SK-N-SH (cell line): ENCODE measurements at regions not wholly inside any gene's neighbourhood (a gene's known extent, or its start where the extent isn't known, plus 50 kb on each side); places are given as distances from the start of the nearest gene placed in this dataset.

Experiments used
- CTCF ChIA-PET: fragments of 300-600, 350-600 bp; formaldehyde crosslinking; extraction: SDS; loops from one replicate; lab custom pipeline; 2021; lab: Yijun Ruan, JAX
- POLR2A ChIA-PET: fragments of 350-600 bp; sonication (Branson Sonifier 250); formaldehyde crosslinking; extraction: SDS; loops from one replicate; lab custom pipeline; 2020; ENCODE audit warnings: antibody characterized with exemption, inconsistent platforms; lab: Yijun Ruan, JAX
- DNase-seq: peaks from one replicate; pipeline ENCODE4 v3.0.0; 2012
- H2AFZ ChIP-seq: fragments of 200-600 bp; sonication (generic); 2 replicates; pipeline ENCODE4 v1.8.1; 2016; ENCODE audit warnings: antibody characterized with exemption, mild to moderate bottlenecking, low read depth
- H3F3A ChIP-seq: fragments of 200-600 bp; sonication (generic); replicated peaks from 2 replicates; pipeline ENCODE3; 2016; ENCODE audit warnings: antibody characterized with exemption, mild to moderate bottlenecking; ENCODE audit not compliant: insufficient read depth
- H3K27ac ChIP-seq, 2 experiments: fragments of 200-500 bp in 1 of 2; fragments of 200-600 bp in 1 of 2; sonication (Bioruptor generic) in 1 of 2; sonication (generic), shearing (Covaris generic) in 1 of 2; 2 replicates each; pipeline versions ENCODE4 v1.5.1 to v1.6.1; 2014 to 2016; ENCODE audit warnings: low read depth in 2 of 2, inconsistent platforms in 1 of 2, low read length in 1 of 2, mild to moderate bottlenecking in 1 of 2, mixed read lengths in 1 of 2
- H3K27me3 ChIP-seq: fragments of 200-600 bp; sonication (generic), shearing (Covaris generic); 2 replicates; pipeline ENCODE4 v1.6.1; 2016; ENCODE audit warnings: mixed run types; ENCODE audit not compliant: insufficient read depth
- H3K36me3 ChIP-seq, 2 experiments: fragments of 200-500 bp in 1 of 2; fragments of 200-600 bp in 1 of 2; sonication (Bioruptor generic) in 1 of 2; sonication (generic) in 1 of 2; replicated peaks in 1 of 2; 2 replicates each; pipeline versions ENCODE3 to v1.5.1; 2014 to 2016; ENCODE audit warnings: low read length in 1 of 2, mild to moderate bottlenecking in 1 of 2; ENCODE audit not compliant: insufficient read depth in 2 of 2, control insufficient read depth in 1 of 2
- H3K4me1 ChIP-seq, 2 experiments: fragments of 200-500 bp in 1 of 2; fragments of 200-600 bp in 1 of 2; sonication (Bioruptor generic) in 1 of 2; sonication (generic), shearing (Covaris generic) in 1 of 2; 2 replicates each; pipeline versions ENCODE4 v1.5.1 to v1.6.1; 2014 to 2016; ENCODE audit warnings: low read depth in 1 of 2, low read length in 1 of 2, mixed run types in 1 of 2; ENCODE audit not compliant: insufficient read depth in 2 of 2, control insufficient read depth in 1 of 2
- H3K4me2 ChIP-seq: fragments of 200-600 bp; sonication (generic), shearing (Covaris generic); 2 replicates; pipeline ENCODE4 v1.6.1; 2017; ENCODE audit warnings: mixed run types
- H3K4me3 ChIP-seq, 2 experiments: fragments of 200-500 bp in 1 of 2; fragments of 200-600 bp in 1 of 2; sonication (Bioruptor generic) in 1 of 2; sonication (generic), shearing (Covaris generic) in 1 of 2; 2 replicates each; pipeline versions ENCODE4 v1.5.1 to v1.8.1; 2014 to 2016; ENCODE audit warnings: low read depth in 2 of 2, inconsistent platforms in 1 of 2, low read length in 1 of 2, mild to moderate bottlenecking in 1 of 2, mixed read lengths in 1 of 2, moderate library complexity in 1 of 2
- H3K79me2 ChIP-seq: fragments of 200-600 bp; sonication (generic); 2 replicates; pipeline ENCODE4 v1.8.1; 2017; ENCODE audit warnings: mild to moderate bottlenecking; ENCODE audit not compliant: insufficient read depth
- H3K9ac ChIP-seq: fragments of 200-600 bp; sonication (generic); 2 replicates; pipeline ENCODE4 v1.6.1; 2017; ENCODE audit warnings: mixed run types
- H3K9me2 ChIP-seq: fragments of 200-600 bp; sonication (generic); 2 replicates; pipeline ENCODE4 v1.6.1; 2017; ENCODE audit warnings: mixed run types
- H3K9me3 ChIP-seq: fragments of 200-600 bp; sonication (generic); 2 replicates; pipeline ENCODE4 v1.6.1; 2017; ENCODE audit warnings: mixed run types, mild to moderate bottlenecking, moderate library complexity
- H4K20me1 ChIP-seq: fragments of 200-600 bp; sonication (generic); 2 replicates; pipeline ENCODE4 v1.6.1; 2017; ENCODE audit warnings: mild to moderate bottlenecking, mixed run types; ENCODE audit not compliant: insufficient read depth
- CHD2 ChIP-seq: fragments of 150-350 bp; IDR thresholded peaks from 2 replicates; pipeline ENCODE4 v1.6.1; 2018; ENCODE audit warnings: low read length; ENCODE audit not compliant: partially characterized antibody
- ELF1 ChIP-seq: IDR thresholded peaks from 2 replicates; pipeline ENCODE4 v1.4.0; 2012
- EZH2phosphoT487 ChIP-seq: fragments of 200-600 bp; sonication (generic); IDR thresholded peaks from 2 replicates; pipeline ENCODE4 v1.6.1; 2017; ENCODE audit warnings: low read depth, mixed run types, mild to moderate bottlenecking, antibody characterized with exemption, moderate library complexity, borderline replicate concordance
- FOSL2 ChIP-seq: IDR thresholded peaks from 2 replicates; pipeline ENCODE4 v1.4.0; 2012; ENCODE audit warnings: low read depth, mild to moderate bottlenecking, moderate library complexity, borderline replicate concordance
- JUND ChIP-seq: IDR thresholded peaks from 2 replicates; pipeline ENCODE4 v1.4.0; 2012
- MAX ChIP-seq: IDR thresholded peaks from 2 replicates; pipeline ENCODE4 v1.4.0; 2012; ENCODE audit warnings: low read depth
- MEF2A ChIP-seq: IDR thresholded peaks from 2 replicates; pipeline ENCODE4 v1.4.0; 2012; ENCODE audit warnings: low read depth, borderline replicate concordance
- NFIC ChIP-seq: IDR thresholded peaks from 2 replicates; pipeline ENCODE4 v1.4.0; 2012; ENCODE audit warnings: borderline replicate concordance
- POLR2AphosphoS5 ChIP-seq: IDR thresholded peaks from 2 replicates; pipeline ENCODE4 v1.6.1; 2012; ENCODE audit warnings: low read depth, low read length
- RAD21 ChIP-seq: IDR thresholded peaks from 2 replicates; pipeline ENCODE4 v1.6.1; 2012; ENCODE audit warnings: mild to moderate bottlenecking, low read length
- SMC3 ChIP-seq: IDR thresholded peaks from 2 replicates; pipeline ENCODE4 v1.6.1; 2012; ENCODE audit warnings: low read depth, low read length, improper control_type of control experiment
- TCF12 ChIP-seq: IDR thresholded peaks from 2 replicates; pipeline ENCODE4 v1.4.0; 2012
- USF1 ChIP-seq: IDR thresholded peaks from 2 replicates; pipeline ENCODE4 v1.4.0; 2012; ENCODE audit warnings: low read depth, borderline replicate concordance
- YY1 ChIP-seq: IDR thresholded peaks from 2 replicates; pipeline ENCODE4 v1.4.0; 2012; ENCODE audit warnings: low read depth, mild to moderate bottlenecking
- WGBS: methylation state at CpG from one replicate; pipeline ENCODE4 v1.1.6; 2017; ENCODE audit warnings: low lambda C conversion rate; 5-methylcytosine and 5-hydroxymethylcytosine counted together
- TF ChIP-seq, protein P1 (sequence below): IDR thresholded peaks from 2 replicates; pipeline ENCODE4 v1.4.0; 2012; ENCODE audit warnings: low read depth, borderline replicate concordance

DNA sequence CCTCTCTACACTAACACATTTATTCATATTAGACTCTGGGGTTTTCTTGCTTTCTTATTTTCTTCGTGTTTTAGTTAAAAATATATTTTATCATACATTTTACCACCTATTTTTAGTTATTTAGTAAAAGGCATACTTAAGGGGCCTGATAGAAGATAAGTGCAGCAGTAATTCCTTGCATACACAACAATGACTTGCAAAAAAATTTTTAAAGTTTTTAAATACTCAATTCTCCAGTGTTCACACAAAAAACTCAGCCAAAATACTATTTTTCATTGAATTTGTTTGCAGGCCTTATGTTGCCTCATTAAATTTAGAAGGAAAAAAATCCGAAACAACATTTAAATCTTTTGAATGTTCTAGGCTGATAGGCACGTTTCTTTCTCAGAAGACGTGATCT is 2431.7 kb downstream of the PCDH9 start (continued):
- TF ChIP-seq MAX (no peak), POLR2AphosphoS5 (no peak), JUND (no peak), USF1 (no peak), MEF2A (no peak), YY1 (no peak), RAD21 (no peak), FOSL2 (no peak)
- TF ChIP-seq, protein P1, sequence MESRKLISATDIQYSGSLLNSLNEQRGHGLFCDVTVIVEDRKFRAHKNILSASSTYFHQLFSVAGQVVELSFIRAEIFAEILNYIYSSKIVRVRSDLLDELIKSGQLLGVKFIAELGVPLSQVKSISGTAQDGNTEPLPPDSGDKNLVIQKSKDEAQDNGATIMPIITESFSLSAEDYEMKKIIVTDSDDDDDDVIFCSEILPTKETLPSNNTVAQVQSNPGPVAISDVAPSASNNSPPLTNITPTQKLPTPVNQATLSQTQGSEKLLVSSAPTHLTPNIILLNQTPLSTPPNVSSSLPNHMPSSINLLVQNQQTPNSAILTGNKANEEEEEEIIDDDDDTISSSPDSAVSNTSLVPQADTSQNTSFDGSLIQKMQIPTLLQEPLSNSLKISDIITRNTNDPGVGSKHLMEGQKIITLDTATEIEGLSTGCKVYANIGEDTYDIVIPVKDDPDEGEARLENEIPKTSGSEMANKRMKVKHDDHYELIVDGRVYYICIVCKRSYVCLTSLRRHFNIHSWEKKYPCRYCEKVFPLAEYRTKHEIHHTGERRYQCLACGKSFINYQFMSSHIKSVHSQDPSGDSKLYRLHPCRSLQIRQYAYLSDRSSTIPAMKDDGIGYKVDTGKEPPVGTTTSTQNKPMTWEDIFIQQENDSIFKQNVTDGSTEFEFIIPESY: no peak

DNA sequence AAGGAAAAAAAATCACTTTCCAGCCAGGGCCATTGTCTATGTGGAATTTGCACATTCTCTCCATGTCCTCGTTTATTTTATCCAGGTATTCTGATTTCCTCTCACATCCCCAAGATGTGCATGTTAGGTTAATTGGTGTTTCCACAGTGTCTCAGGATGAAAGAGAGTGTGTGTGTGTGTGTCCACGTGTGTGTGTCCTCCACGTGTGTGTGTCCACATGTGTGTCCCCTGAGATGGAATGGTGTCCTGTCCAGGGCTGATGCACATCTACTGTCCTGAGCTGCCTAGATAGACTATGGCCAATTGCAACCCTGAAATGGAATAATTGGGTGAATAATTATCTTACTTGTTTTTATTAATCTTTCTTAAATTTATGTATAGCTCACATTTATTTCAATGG is 2436.5 kb downstream of the PCDH9 start:
- 67% methylated on average over 3 of the region's 3 CpGs for WGBS
- no peak overlapping the region for H3K27ac ChIP-seq
- no peak overlapping the region for H3K4me2 ChIP-seq
- no peaks in the 10 kb centered on the region for H3K79me2 ChIP-seq
- CTCF ChIA-PET: interaction anchor here (0.6 kb wide), 1 partner anchor 219 kb away, joined by 3 read pairs; no protein-coding TSS in a partner anchor
- H3K9ac ChIP-seq: no peak overlapping the region
- H3K4me3 ChIP-seq: no peak overlapping the region
- H3K9me3 ChIP-seq: no peaks in the 10 kb centered on the region
- POLR2A ChIA-PET: no interaction called here
- no peaks in the 10 kb centered on the region for H3K4me1 ChIP-seq
- no peaks in the 10 kb centered on the region for H3K36me3 ChIP-seq
- TF ChIP-seq NFIC (no peak), JUND (no peak)
- TF ChIP-seq, all 33 proteins: peak for 0
- no peaks in the 10 kb centered on the region for H3K27me3 ChIP-seq
- H3F3A ChIP-seq: no peaks in the 10 kb centered on the region
- H3K9me2 ChIP-seq: no peaks in the 10 kb centered on the region
- H4K20me1 ChIP-seq: no peaks in the 10 kb centered on the region
- no peak for DNase-seq
- H2AFZ ChIP-seq: no peak overlapping the region

GRCh38 chr13:64793131-64793530 is 2437.0 kb downstream of the PCDH9 start:
- no peak overlapping the region for H3K9ac ChIP-seq
- 84% methylated on average over 3 of the region's 3 CpGs for WGBS
- H3F3A ChIP-seq: no peaks in the 10 kb centered on the region
- no peaks in the 10 kb centered on the region for H3K4me1 ChIP-seq
- no peak overlapping the region for H3K27ac ChIP-seq
- CTCF ChIA-PET: interaction anchor here (0.7 kb wide), 1 partner anchor 8 kb away, joined by 4 read pairs; no protein-coding TSS in a partner anchor
- no peaks in the 10 kb centered on the region for H3K79me2 ChIP-seq
- no peaks in the 10 kb centered on the region for H4K20me1 ChIP-seq
- H2AFZ ChIP-seq: no peak overlapping the region
- no peak for DNase-seq
- H3K36me3 ChIP-seq: no peaks in the 10 kb centered on the region
- no peak overlapping the region for H3K4me3 ChIP-seq
- no peak for TF ChIP-seq EZH2phosphoT487
- TF ChIP-seq ELF1: no peak
- no peak for TF ChIP-seq SMC3
- TF ChIP-seq MEF2A: no peak
- no peak for TF ChIP-seq TCF12
- no peak for TF ChIP-seq FOSL2
- no peak for TF ChIP-seq YY1
- no peak for TF ChIP-seq CHD2
- H3K4me2 ChIP-seq: no peak overlapping the region
- H3K9me3 ChIP-seq: no peaks in the 10 kb centered on the region
- no peaks in the 10 kb centered on the region for H3K27me3 ChIP-seq
- POLR2A ChIA-PET: no interaction called here
- H3K9me2 ChIP-seq: no peaks in the 10 kb centered on the region
